Left ventricle myocardium inferior (tissue), 1 donor: ENCODE measurements at regions not wholly inside any gene's neighbourhood (a gene's known extent, or its start where the extent isn't known, plus 50 kb on each side); places are given as distances from the start of the nearest gene placed in this dataset.
A peak's percentile ranks its signal among the peaks of the same experiment; 100 is the strongest.

Experiments used
- DNase-seq: peaks from one replicate; pipeline ENCODE4 v3.0.0-alpha.2; 2020
- H3K27ac ChIP-seq: fragments of 200-600 bp; replicated peaks from 2 replicates; pipeline ENCODE4 v1.8.0; 2021
- H3K27me3 ChIP-seq: fragments of 200-600 bp; 2 replicates; pipeline ENCODE4 v1.8.0; 2021; ENCODE audit warnings: low read depth
- H3K36me3 ChIP-seq: fragments of 200-600 bp; 2 replicates; pipeline ENCODE4 v1.8.0; 2021
- H3K4me1 ChIP-seq: fragments of 200-600 bp; 2 replicates; pipeline ENCODE4 v1.8.0; 2021
- H3K4me3 ChIP-seq: fragments of 200-600 bp; 2 replicates; pipeline ENCODE4 v1.8.0; 2021; ENCODE audit warnings: mild to moderate bottlenecking, moderate library complexity
- H3K9me3 ChIP-seq: fragments of 200-600 bp; replicated peaks from 2 replicates; pipeline ENCODE4 v1.8.0; 2021
- intact Hi-C: fragments of 100-400 bp; cut with micrococcal nuclease; formaldehyde crosslinking; loops from one replicate; pipeline ENCODE4 v1.11.0; 2022
- TF ChIP-seq, protein P1 (sequence below): fragments of 200-600 bp; IDR thresholded peaks from 2 replicates; pipeline ENCODE4 v1.8.0; 2021; ENCODE audit warnings: antibody characterized with exemption, mild to moderate bottlenecking, borderline replicate concordance
- donor health status: DM: no; HTN: yes; CAD: no; lungs with severe emphysema.

DNA sequence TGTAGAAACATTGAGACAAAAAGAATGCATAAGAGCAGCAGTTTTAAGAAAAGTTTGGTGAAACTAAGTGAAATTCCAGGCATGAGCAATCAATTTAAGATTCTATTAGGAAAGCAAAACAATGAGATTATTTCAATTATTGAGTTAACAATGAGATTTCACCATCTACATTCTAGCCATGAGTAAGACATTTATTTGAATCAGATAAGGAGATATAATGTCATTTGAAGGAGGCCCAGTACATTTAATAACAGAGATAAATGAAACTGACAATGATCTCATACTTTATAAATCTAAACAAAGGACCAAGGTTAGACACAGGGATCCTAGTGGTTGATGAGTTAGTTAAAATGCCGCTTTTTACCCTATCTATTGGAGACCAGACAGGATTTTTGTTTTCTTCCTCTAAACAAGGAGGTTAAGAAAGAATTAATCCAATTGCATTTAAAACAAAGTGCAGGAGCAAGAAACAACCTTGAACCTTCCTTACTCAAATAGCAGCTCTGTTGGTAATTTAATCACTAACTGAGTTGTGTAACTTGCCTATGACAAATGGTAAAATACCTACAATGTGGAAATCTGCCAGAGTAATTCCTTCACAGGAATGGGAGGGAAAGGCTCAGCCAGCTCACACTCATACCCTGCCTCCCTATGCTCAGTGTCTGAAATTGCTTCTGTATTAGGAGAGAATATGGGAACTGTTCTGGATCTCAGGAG lies 103.5 kb upstream of the NR3C1 start:
- intact Hi-C loops = no loop called here
- H3K36me3 ChIP-seq = no peaks in the 10 kb centered on the region
- TF ChIP-seq, protein P1, sequence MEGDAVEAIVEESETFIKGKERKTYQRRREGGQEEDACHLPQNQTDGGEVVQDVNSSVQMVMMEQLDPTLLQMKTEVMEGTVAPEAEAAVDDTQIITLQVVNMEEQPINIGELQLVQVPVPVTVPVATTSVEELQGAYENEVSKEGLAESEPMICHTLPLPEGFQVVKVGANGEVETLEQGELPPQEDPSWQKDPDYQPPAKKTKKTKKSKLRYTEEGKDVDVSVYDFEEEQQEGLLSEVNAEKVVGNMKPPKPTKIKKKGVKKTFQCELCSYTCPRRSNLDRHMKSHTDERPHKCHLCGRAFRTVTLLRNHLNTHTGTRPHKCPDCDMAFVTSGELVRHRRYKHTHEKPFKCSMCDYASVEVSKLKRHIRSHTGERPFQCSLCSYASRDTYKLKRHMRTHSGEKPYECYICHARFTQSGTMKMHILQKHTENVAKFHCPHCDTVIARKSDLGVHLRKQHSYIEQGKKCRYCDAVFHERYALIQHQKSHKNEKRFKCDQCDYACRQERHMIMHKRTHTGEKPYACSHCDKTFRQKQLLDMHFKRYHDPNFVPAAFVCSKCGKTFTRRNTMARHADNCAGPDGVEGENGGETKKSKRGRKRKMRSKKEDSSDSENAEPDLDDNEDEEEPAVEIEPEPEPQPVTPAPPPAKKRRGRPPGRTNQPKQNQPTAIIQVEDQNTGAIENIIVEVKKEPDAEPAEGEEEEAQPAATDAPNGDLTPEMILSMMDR = no peak
- DNase-seq = no peak
- H3K9me3 ChIP-seq = peaks cover 3% of the 10 kb centered on the region
- H3K4me3 ChIP-seq = no peak overlapping the region
- peak overlapping the region; percentile 25 for H3K27ac ChIP-seq
- H3K27me3 ChIP-seq = no peaks in the 10 kb centered on the region
- H3K4me1 ChIP-seq = peaks cover 18% of the 10 kb centered on the region

DNA sequence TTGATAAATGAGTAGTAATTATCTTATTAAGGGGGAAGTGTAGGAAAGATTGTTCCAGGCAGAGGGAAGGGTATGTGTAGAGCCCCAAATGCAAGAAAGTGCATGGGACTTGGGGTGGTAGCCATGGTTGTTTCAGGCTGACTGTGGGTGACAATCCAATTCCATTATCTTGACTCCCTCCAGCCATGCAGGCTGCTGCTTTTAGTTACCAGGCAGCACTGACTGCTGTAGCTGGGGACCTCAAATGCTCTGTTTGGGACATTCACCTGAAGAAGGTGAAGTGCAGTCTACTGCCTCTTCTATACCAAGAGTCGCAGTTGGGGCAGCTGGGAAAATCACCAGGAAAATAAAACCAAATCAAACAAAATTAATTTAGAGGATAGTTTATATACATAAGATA lies 102.4 kb upstream of the NR3C1 start:
- Histone ChIP-seq H3K27ac (no peak overlapping the region), H3K36me3 (no peaks in the 10 kb centered on the region), H3K9me3 (peaks cover 3% of the 10 kb centered on the region), H3K27me3 (no peaks in the 10 kb centered on the region), H3K4me3 (no peak overlapping the region), H3K4me1 (peaks cover 24% of the 10 kb centered on the region)
- intact Hi-C loops = no loop called here
- no peak for DNase-seq
- TF ChIP-seq, protein P1 = no peak

- Histone ChIP-seq H3K4me1 (peaks cover 26% of the 10 kb centered on the region), H3K27me3 (no peaks in the 10 kb centered on the region), H3K36me3 (no peaks in the 10 kb centered on the region), H3K4me3 (no peak overlapping the region), H3K27ac (no peak overlapping the region), H3K9me3 (peaks cover 3% of the 10 kb centered on the region)
- intact Hi-C loops = no loop called here
- TF ChIP-seq, protein P1 = no peak
- DNase-seq = no peak
Observed at GRCh38 chr5:143505354-143505753, 101.9 kb upstream of the NR3C1 start.

DNA sequence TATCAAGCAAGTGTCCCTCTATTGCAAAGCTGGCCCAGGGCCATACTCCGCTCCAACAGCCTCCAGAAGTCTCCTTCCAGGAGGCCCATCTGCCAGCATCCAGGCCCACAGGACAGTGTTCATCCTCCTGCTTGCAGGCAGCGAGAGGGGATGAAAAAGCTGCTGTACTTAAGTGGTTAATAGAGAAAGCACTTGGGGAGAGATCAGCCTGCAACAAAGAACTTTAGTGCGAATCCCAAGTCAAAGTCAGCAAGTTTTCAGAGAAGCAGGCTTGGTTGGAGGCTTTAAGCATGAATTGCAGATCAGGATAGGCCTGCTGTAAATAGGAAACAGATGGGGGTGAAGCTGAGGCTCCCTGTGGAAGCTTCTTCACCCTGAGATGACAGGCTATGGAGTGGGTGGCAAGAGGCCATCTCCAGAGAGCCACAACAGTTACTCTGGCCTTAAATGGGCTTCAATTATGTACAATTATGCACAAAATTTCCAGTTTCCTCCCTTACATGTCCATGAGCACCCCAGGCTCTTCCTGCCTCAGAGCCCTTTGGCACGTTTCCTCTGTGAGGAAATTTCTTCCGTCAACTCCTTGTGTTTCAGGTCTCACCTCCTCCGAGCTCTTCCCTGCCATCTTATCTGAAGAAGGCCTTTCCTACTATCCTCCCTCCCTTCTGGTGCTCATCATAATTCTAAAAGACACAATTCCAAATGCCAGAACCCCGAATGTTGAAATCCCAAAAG lies 98.0 kb upstream of the NR3C1 start:
- intact Hi-C loops = no loop called here
- no peak for DNase-seq
- H3K36me3 ChIP-seq = no peaks in the 10 kb centered on the region
- peaks cover 36% of the 10 kb centered on the region for H3K4me1 ChIP-seq
- H3K9me3 ChIP-seq = peaks cover 3% of the 10 kb centered on the region
- TF ChIP-seq, protein P1 = no peak
- H3K4me3 ChIP-seq = no peak overlapping the region
- peak overlapping the region; percentile 7 for H3K27ac ChIP-seq
- H3K27me3 ChIP-seq = no peaks in the 10 kb centered on the region

GRCh38 chr5:143499480-143500114 lies 96.1 kb upstream of the NR3C1 start:
- TF ChIP-seq, protein P1 = no peak
- DNase-seq = no peak
- H3K36me3 ChIP-seq = no peaks in the 10 kb centered on the region
- intact Hi-C loops = no loop called here
- H3K27ac ChIP-seq = peak overlapping the region; percentile 7
- H3K4me1 ChIP-seq = peaks cover 50% of the 10 kb centered on the region
- H3K9me3 ChIP-seq = no peaks in the 10 kb centered on the region
- H3K4me3 ChIP-seq = no peak overlapping the region
- no peaks in the 10 kb centered on the region for H3K27me3 ChIP-seq
